HEK293 (cell line): ENCODE measurements at regions not wholly inside any gene's neighbourhood (a gene's known extent, or its start where the extent isn't known, plus 50 kb on each side); places are given as distances from the start of the nearest gene placed in this dataset.

ENCODE experiments used
- HOXA7 ChIP-seq: sonication (generic); formaldehyde crosslinking; IDR thresholded peaks from 2 replicates; pipeline ENCODE4 v1.8.1; 2022; ENCODE audit warnings: missing genetic modification reagents, borderline replicate concordance
- TCF7L2 ChIP-seq: IDR thresholded peaks from 2 replicates; pipeline ENCODE4 v1.6.1; 2011; ENCODE audit warnings: low read depth, mild to moderate bottlenecking, inconsistent platforms, low read length, moderate library complexity, borderline replicate concordance
- ZNF140 ChIP-seq: fragments of 450-650 bp; formaldehyde crosslinking; IDR thresholded peaks from 2 replicates; pipeline ENCODE4 v1.5.1; 2016; ENCODE audit warnings: missing biosample characterization, missing genetic modification characterization
- ZNF350 ChIP-seq: fragments of 450-650 bp; formaldehyde crosslinking; IDR thresholded peaks from 2 replicates; pipeline ENCODE4 v1.5.0; 2017; ENCODE audit warnings: missing biosample characterization, mild to moderate bottlenecking, missing genetic modification characterization
- TF ChIP-seq, protein P1 (sequence below): fragments of 450-650 bp; formaldehyde crosslinking; IDR thresholded peaks from 2 replicates; pipeline ENCODE4 v1.5.1; 2016; ENCODE audit warnings: missing biosample characterization, missing genetic modification characterization

GRCh38 chr18:41703744-41704530 is 251.1 kb upstream of the PIK3C3 start:
- TF ChIP-seq, protein P1, sequence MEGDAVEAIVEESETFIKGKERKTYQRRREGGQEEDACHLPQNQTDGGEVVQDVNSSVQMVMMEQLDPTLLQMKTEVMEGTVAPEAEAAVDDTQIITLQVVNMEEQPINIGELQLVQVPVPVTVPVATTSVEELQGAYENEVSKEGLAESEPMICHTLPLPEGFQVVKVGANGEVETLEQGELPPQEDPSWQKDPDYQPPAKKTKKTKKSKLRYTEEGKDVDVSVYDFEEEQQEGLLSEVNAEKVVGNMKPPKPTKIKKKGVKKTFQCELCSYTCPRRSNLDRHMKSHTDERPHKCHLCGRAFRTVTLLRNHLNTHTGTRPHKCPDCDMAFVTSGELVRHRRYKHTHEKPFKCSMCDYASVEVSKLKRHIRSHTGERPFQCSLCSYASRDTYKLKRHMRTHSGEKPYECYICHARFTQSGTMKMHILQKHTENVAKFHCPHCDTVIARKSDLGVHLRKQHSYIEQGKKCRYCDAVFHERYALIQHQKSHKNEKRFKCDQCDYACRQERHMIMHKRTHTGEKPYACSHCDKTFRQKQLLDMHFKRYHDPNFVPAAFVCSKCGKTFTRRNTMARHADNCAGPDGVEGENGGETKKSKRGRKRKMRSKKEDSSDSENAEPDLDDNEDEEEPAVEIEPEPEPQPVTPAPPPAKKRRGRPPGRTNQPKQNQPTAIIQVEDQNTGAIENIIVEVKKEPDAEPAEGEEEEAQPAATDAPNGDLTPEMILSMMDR (tag by site-specific recombination), result no peak
- TF ChIP-seq TCF7L2 (no peak), HOXA7 (no peak), ZNF350 (tag by site-specific recombination) (no peak), ZNF140 (tag by site-specific recombination) (no peak)
